22Rv1 (cell line): ENCODE measurements at regions not wholly inside any gene's neighbourhood (a gene's known extent, or its start where the extent isn't known, plus 50 kb on each side); places are given as distances from the start of the nearest gene placed in this dataset.

Experiments used
- ZFX ChIP-seq: fragments of 450-650 bp; IDR thresholded peaks from 2 replicates; pipeline ENCODE4 v1.6.1; 2017; ENCODE audit warnings: antibody characterized with exemption, borderline replicate concordance
- TF ChIP-seq, protein P1 (sequence below): fragments of 450-650 bp; IDR thresholded peaks from 2 replicates; pipeline ENCODE4 v1.5.1; 2017; ENCODE audit warnings: mild to moderate bottlenecking

DNA sequence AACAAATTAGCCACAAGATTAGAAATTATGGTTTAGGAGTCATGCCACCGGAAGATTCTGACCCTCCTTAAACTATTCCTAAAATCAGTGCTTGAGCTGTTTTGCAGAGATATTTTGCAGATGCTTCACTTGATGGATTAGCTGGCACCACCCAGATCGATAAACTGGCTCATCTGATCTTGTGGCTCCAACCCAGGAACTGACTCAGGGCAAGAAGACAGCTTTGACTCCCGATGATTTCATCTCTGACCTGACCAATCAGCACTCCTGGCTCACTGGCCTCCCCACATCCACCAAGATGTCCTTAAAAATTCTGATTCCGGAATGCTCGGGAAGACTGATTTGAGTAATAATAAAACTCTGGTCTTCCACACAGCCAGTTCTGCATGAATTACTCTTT is 221.6 kb downstream of the RHOU start:
- TF ChIP-seq, protein P1, sequence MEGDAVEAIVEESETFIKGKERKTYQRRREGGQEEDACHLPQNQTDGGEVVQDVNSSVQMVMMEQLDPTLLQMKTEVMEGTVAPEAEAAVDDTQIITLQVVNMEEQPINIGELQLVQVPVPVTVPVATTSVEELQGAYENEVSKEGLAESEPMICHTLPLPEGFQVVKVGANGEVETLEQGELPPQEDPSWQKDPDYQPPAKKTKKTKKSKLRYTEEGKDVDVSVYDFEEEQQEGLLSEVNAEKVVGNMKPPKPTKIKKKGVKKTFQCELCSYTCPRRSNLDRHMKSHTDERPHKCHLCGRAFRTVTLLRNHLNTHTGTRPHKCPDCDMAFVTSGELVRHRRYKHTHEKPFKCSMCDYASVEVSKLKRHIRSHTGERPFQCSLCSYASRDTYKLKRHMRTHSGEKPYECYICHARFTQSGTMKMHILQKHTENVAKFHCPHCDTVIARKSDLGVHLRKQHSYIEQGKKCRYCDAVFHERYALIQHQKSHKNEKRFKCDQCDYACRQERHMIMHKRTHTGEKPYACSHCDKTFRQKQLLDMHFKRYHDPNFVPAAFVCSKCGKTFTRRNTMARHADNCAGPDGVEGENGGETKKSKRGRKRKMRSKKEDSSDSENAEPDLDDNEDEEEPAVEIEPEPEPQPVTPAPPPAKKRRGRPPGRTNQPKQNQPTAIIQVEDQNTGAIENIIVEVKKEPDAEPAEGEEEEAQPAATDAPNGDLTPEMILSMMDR: no peak
- TF ChIP-seq ZFX: no peak
